ENCODE measurements at regions not wholly inside any gene's neighbourhood (a gene's known extent, or its start where the extent isn't known, plus 50 kb on each side); places are given as distances from the start of the nearest gene placed in this dataset.

DNA sequence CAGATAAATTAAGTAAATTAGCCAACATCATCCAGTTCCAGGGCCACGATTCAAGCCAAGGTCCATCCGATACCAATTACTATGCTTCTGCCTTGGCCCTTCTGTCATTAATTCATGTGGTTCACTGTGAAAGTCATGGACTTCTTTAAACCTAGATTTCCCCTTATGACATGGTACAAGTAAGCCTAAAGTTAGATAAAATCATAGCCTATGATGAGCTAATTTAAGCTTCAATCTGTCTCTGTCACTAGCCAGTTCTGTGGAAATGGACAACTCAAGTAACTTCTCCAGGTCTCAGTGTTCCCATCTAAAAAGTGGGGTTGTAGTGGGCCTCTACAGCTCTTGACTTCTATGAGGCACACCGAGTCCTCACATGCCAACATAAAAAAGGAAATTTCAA lies 225.5 kb upstream of the MARCKS start:
- no peak for DNase-seq
- Histone ChIP-seq H3K9me3 (no peaks in the 10 kb centered on the region), H3K4me1 (peaks cover 0 to 74% (median 40%) of the 10 kb centered on the region in 9 donors), H3K27ac (peak overlapping the region in 6 of 10 donors; percentile 32 to 85 (median 64)), H3K36me3 (no peaks in the 10 kb centered on the region), H3K27me3 (no peaks in the 10 kb centered on the region), H3K4me3 (no peak overlapping the region)
- TF ChIP-seq, protein P1, sequence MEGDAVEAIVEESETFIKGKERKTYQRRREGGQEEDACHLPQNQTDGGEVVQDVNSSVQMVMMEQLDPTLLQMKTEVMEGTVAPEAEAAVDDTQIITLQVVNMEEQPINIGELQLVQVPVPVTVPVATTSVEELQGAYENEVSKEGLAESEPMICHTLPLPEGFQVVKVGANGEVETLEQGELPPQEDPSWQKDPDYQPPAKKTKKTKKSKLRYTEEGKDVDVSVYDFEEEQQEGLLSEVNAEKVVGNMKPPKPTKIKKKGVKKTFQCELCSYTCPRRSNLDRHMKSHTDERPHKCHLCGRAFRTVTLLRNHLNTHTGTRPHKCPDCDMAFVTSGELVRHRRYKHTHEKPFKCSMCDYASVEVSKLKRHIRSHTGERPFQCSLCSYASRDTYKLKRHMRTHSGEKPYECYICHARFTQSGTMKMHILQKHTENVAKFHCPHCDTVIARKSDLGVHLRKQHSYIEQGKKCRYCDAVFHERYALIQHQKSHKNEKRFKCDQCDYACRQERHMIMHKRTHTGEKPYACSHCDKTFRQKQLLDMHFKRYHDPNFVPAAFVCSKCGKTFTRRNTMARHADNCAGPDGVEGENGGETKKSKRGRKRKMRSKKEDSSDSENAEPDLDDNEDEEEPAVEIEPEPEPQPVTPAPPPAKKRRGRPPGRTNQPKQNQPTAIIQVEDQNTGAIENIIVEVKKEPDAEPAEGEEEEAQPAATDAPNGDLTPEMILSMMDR (IDR thresholded peaks at IDR 0.05) = no peak
- 89 to 93% methylated on average over 3 of the region's 3 CpGs for WGBS, 2 donors
- intact Hi-C loops (cut with DNase I) = loop anchor here in 2 of 10 donors (10.0 kb wide), 1 partner anchor 223 kb away; the partner anchor contains the start of gene MARCKS (in 2 of the 2)
- ATAC-seq = no peak

DNA sequence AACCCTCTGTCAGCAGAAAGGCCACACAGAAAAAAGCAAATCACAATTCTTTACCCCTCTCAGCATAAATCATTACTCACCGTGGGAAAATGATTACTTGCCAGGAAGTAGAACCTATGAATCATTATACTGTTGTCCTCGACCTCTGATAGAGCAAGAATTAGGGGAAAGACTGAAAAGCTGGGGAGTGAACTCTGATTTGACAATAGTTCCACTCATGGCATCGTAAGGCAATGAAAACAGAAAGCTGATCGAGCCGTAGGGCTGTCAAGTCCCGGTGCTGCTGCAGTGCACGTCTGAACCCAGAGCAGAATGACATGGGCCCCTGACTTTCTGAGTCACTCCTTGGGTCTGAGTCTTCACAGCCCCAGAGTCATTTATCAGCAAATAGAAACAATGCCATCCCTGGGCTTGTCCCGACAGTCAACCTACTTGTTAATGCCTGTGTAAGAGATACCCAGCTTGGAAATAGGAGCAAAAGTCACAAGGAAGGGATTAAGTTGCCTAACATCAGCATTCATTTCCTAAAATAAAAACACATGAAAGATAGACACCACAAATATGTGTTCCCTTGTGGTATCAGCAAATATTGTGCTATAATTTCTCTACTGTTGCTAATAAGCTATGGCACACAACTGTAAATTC lies 224.8 kb upstream of the MARCKS start:
- peak in 7 of 8 donors; percentile 44 to 79 (median 64) for ATAC-seq
- intact Hi-C loops (cut with DNase I) = loop anchor here in 2 of 10 donors (10.0 kb wide), 1 partner anchor 222 kb away; the partner anchor contains the start of gene MARCKS (in 2 of the 2)

DNA sequence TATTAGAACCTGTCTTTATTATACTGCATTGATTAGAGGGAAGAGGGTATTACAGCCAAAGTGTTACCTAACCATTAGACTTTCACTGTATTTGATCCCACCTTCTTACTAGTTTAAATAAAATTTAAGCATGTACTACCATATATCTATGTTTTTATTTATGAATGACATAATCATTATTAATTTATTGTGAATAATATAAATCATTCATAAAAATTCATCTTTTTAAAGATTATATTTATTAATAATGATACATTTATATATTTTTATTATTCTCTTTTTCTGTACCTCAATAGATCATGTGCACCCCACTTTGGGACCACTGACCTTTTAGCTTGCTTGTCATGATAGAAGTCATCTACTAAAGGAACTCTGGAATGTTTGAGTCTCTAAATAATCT lies 223.5 kb upstream of the MARCKS start:
- Histone ChIP-seq H3K27me3 (no peaks in the 10 kb centered on the region), H3K9me3 (no peaks in the 10 kb centered on the region), H3K4me1 (peaks cover 0 to 74% (median 40%) of the 10 kb centered on the region in 9 donors), H3K4me3 (no peak overlapping the region), H3K27ac (peak overlapping the region in 1 of 10 donors; percentile 85), H3K36me3 (no peaks in the 10 kb centered on the region)
- intact Hi-C loops (cut with DNase I) = loop anchor here in 2 of 10 donors (2.0 to 10.0 kb wide), 2 partner anchors 69 to 221 kb away; partner anchors contain the start of gene MARCKS (in 2 of the 2)
- TF ChIP-seq, protein P1 (IDR thresholded peaks at IDR 0.05) = no peak
- DNase-seq (no peak), ATAC-seq (no peak)

More for the DNA sequence above, 224.8 kb upstream of the MARCKS start:
- peak overlapping the region in 5 of 10 donors; percentile 9 to 30 (median 17) for H3K4me3 ChIP-seq
- H3K4me1 ChIP-seq = peaks cover 0 to 74% (median 40%) of the 10 kb centered on the region in 9 donors
- DNase-seq = peak in 1 of 2 donors; percentile 40
- H3K9me3 ChIP-seq = no peaks in the 10 kb centered on the region
- no peaks in the 10 kb centered on the region for H3K36me3 ChIP-seq
- TF ChIP-seq, protein P1 (IDR thresholded peaks at IDR 0.05) = no peak
- H3K27ac ChIP-seq = peak overlapping the region in 9 of 10 donors; percentile 7 to 85 (median 54)
- H3K27me3 ChIP-seq = no peaks in the 10 kb centered on the region
- 37 to 58% methylated on average over 8 of the region's 8 CpGs for WGBS, 2 donors

DNA sequence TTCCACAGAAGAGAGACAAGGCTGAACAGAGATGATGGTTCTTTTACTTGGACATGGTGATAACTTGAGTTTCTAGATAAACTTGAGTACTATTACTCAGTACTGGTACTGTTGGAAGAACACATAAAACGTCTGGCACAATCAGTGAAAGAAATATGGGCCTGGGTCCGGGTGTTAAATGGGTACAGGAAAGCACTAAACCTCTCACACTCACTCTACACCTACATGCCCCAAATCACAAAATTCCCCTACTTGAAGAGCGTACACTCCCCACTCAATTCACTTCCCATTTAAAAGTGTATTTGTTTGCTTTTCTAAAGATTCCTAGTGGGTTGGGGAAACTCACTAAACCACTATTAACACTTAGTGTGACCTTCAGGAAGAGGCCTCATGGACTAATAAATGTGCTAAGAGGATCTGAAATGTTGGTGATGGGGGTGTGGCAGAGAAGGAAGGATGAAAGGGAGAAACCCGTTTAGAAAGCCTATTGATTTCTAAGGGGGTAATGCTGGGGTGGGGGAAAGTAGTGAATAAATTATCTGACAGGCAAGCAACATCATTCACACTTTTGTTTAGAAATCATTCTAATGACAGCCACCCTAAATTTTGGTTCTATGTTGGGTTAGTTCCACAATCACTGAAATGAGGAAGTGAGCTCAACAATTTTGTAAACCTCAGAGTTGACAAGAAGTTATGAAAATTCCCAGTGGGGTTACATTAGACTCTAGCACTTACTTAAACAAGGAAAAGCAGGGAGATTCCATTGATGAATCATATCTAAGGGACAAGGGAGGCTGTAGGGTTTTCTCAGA lies 222.6 kb upstream of the MARCKS start:
- WGBS, 2 donors = 81% methylated on average over 4 of the region's 4 CpGs
- peak overlapping the region in 2 of 10 donors; percentile 16 to 81 for H3K27ac ChIP-seq
- H3K9me3 ChIP-seq = no peaks in the 10 kb centered on the region
- intact Hi-C loops (cut with DNase I) = loop anchor here in 2 of 10 donors (2.0 to 10.0 kb wide), 2 partner anchors 70 to 220 kb away; partner anchors contain the start of gene MARCKS (in 2 of the 2)
- peaks cover 0 to 68% (median 35%) of the 10 kb centered on the region in 9 donors for H3K4me1 ChIP-seq
- DNase-seq (no peak), ATAC-seq (peak in 4 of 8 donors; percentile 23 to 44 (median 32))
- TF ChIP-seq, protein P1 (IDR thresholded peaks at IDR 0.05) = no peak
- H3K4me3 ChIP-seq = no peak overlapping the region
- no peaks in the 10 kb centered on the region for H3K27me3 ChIP-seq
- H3K36me3 ChIP-seq = no peaks in the 10 kb centered on the region
